Ascending aorta (tissue), 2 donors: ENCODE measurements at regions not wholly inside any gene's neighbourhood (a gene's known extent, or its start where the extent isn't known, plus 50 kb on each side); places are given as distances from the start of the nearest gene placed in this dataset.
A peak's percentile ranks its signal among the peaks of the same experiment; 100 is the strongest.

ENCODE experiments used
- DNase-seq, 2 donors: peaks; one replicate each; pipeline ENCODE4 v3.0.0-alpha.2; 2019; ENCODE audit warnings: low spot score in 2 of 2
- H3K27ac ChIP-seq, 2 donors: fragments of 200-600 bp; sonication (generic); one replicate each; pipeline ENCODE4 v1.5.1; 2016 to 2017; ENCODE audit warnings: mild to moderate bottlenecking in 1 of 2
- H3K27me3 ChIP-seq: fragments of 200-600 bp; sonication (generic); one replicate; pipeline ENCODE4 v1.5.1; 2017
- H3K36me3 ChIP-seq, 2 donors: fragments of 200-600 bp; sonication (generic); one replicate each; pipeline ENCODE4 v1.5.1; 2016
- H3K4me1 ChIP-seq, 2 donors: fragments of 200-600 bp; sonication (generic); one replicate each; pipeline ENCODE4 v1.5.1; 2016 to 2017; ENCODE audit warnings: mild to moderate bottlenecking in 1 of 2
- H3K4me3 ChIP-seq, 2 donors: fragments of 200-600 bp; sonication (generic); one replicate each; pipeline ENCODE4 v1.5.1; 2016 to 2017; ENCODE audit warnings: mild to moderate bottlenecking in 1 of 2
- H3K9me3 ChIP-seq, 2 donors: fragments of 200-600 bp; sonication (generic); one replicate each; pipeline ENCODE4 v1.5.1; 2016
- intact Hi-C: fragments of 100-400 bp; cut with DNase I; formaldehyde crosslinking; loops from one replicate; pipeline ENCODE4 v1.15.1; 2023
- TF ChIP-seq, protein P1 (sequence below), 3 experiments: fragments of 200-600 bp in 2 of 3; fragments of 450-650 bp in 1 of 3; sonication (generic) in 2 of 3; IDR thresholded peaks; one replicate each; pipeline ENCODE4 v1.5.1; 2016 to 2019; ENCODE audit warnings: antibody characterized with exemption in 3 of 3, mild to moderate bottlenecking in 1 of 3, moderate library complexity in 1 of 3

DNA sequence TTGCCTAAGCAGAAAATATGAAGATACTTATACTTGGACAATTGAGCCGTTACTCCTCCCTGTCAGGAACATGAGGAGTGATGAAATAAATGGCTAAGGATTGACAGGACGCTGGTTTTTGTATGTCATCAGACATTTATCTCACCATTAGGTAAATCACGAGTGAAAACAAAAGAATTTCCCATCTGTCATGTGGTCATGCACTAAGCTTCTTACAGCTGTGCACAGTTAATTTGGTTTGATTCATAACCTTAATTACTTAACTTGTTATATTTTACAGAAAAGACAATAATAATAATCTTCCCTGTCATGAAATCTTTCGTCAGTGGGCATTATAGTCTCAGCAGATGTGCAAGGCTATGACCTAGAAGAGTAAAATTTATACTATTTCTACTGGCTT lies 266.5 kb downstream of the HGF start:
- no peak overlapping the region for H3K27ac ChIP-seq
- no peaks in the 10 kb centered on the region for H3K9me3 ChIP-seq
- no peaks in the 10 kb centered on the region for H3K27me3 ChIP-seq
- intact Hi-C loops: no loop called here
- no peak for DNase-seq
- TF ChIP-seq, protein P1, sequence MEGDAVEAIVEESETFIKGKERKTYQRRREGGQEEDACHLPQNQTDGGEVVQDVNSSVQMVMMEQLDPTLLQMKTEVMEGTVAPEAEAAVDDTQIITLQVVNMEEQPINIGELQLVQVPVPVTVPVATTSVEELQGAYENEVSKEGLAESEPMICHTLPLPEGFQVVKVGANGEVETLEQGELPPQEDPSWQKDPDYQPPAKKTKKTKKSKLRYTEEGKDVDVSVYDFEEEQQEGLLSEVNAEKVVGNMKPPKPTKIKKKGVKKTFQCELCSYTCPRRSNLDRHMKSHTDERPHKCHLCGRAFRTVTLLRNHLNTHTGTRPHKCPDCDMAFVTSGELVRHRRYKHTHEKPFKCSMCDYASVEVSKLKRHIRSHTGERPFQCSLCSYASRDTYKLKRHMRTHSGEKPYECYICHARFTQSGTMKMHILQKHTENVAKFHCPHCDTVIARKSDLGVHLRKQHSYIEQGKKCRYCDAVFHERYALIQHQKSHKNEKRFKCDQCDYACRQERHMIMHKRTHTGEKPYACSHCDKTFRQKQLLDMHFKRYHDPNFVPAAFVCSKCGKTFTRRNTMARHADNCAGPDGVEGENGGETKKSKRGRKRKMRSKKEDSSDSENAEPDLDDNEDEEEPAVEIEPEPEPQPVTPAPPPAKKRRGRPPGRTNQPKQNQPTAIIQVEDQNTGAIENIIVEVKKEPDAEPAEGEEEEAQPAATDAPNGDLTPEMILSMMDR (IDR thresholded peaks at IDR 0.05): no peak
- H3K4me1 ChIP-seq: peaks cover 0 to 4% of the 10 kb centered on the region in 2 donors
- H3K4me3 ChIP-seq: no peak overlapping the region
- H3K36me3 ChIP-seq: no peaks in the 10 kb centered on the region

DNA sequence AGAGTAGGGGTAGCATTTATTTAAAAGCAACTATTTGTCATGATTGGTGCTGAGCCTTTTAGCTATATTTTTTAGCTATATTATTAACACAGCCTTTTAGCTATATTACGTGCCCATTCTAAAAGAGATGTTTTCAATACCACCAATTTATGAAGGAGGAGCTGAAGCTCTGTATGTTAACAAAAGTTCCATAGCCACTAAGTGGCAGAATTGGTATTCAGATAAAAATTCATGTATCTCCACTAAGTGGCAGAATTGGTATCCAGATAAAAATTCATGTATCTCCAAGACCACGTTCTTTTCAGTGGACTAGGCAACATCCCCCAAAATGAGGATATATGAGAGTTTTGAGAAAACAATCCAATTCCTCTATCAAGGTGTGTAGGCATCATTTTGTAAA lies 268.6 kb downstream of the HGF start:
- Histone ChIP-seq H3K36me3 (no peaks in the 10 kb centered on the region), H3K9me3 (no peaks in the 10 kb centered on the region), H3K4me1 (peaks cover 0 to 4% of the 10 kb centered on the region in 2 donors), H3K27me3 (no peaks in the 10 kb centered on the region), H3K4me3 (no peak overlapping the region), H3K27ac (no peak overlapping the region)
- TF ChIP-seq, protein P1 (IDR thresholded peaks at IDR 0.05): peak in 1 of 3 experiments; percentile 37
- DNase-seq: no peak
- intact Hi-C loops: no loop called here

DNA sequence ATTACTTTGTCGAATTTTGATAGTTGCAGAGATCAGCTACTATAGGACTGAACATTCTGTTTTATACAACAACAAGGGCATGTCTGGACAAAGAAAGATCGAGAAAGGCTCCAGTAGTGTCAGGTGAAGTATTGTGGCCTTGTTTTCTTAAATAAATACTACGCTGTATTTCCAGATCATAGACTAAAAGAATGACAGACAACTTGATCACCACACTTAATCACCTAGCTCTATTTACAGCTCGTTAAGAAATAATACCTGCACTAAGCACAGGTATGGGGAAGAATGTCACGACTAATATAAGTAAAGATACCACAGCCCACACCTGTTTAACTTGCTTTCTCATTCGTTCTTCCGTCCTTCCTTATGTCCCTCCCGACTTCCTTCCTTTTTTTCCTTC lies 269.2 kb downstream of the HGF start:
- TF ChIP-seq, protein P1 (IDR thresholded peaks at IDR 0.05): no peak
- Histone ChIP-seq H3K27ac (no peak overlapping the region), H3K27me3 (no peaks in the 10 kb centered on the region), H3K4me1 (peaks cover 0 to 4% of the 10 kb centered on the region in 2 donors), H3K36me3 (no peaks in the 10 kb centered on the region), H3K4me3 (no peak overlapping the region), H3K9me3 (no peaks in the 10 kb centered on the region)
- DNase-seq: no peak
- intact Hi-C loops: no loop called here

DNA sequence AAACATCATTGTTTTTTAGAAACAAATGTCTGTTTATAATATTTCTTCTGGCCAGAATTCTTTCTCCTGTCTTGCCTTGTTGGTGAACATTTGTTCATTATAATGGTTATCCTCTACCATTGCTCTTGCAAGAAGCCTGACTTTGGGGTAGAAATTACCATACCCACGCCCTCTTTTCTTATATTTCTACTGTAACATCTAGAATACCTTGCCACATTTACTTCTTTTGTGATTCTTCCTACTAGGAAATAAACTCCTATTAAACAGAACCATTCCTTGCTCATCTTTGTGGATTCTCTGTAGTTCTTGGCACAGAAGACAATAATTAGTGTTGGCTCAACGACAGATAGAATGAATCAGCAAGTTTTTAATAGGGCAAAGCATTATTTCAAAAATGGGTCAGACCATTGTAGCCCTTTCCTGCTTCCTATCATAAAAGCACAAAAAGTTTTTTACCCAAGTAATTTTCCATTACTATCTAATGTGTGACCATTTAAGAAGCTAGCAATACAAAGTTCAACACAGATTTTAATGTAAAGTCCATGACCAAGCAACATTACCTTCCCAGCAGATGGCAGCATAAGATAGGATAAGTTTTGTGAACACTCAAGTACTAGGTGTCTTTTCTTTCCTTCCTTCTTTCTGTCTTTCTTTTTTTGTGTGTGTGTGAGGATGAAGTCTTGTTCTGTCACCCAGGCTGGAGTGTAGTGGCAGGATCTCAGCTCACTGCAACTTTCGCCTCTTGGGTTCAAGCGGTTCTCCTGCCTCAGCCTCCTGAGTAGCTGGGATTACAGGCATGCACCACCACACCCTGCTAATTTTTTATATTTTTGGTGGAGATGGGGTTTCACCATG lies 270.4 kb downstream of the HGF start:
- no peaks in the 10 kb centered on the region for H3K27me3 ChIP-seq
- no peak for DNase-seq
- H3K27ac ChIP-seq: no peak overlapping the region
- no peaks in the 10 kb centered on the region for H3K9me3 ChIP-seq
- H3K36me3 ChIP-seq: no peaks in the 10 kb centered on the region
- intact Hi-C loops: loop anchor here (2.0 to 5.0 kb wide), 3 partner anchors 217 to 518 kb away; no protein-coding TSS in a partner anchor
- H3K4me3 ChIP-seq: no peak overlapping the region
- TF ChIP-seq, protein P1 (IDR thresholded peaks at IDR 0.05): peak; percentile 52 to 68 (median 59)
- H3K4me1 ChIP-seq: peaks cover 0 to 4% of the 10 kb centered on the region in 2 donors

DNA sequence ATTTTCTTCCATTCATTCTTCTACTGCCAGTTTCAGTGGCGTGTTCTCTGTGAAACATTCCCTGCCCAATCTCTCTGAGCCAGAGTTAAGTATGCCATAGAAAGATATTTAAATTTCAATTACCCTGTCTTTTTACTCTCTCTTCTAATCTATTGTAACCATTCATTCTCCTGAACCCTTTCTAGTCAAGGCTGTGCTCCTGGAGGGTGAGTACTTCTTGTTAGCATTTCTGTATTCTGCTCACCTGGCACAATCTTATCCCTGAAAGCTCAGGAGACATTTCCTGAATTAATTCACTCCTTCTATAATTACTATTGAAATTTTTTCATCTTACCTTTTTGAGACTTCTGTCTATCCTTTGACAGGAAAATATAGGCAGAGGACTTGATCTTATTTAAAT lies 271.7 kb downstream of the HGF start:
- Histone ChIP-seq H3K36me3 (no peaks in the 10 kb centered on the region), H3K9me3 (no peaks in the 10 kb centered on the region), H3K4me1 (peaks cover 0 to 4% of the 10 kb centered on the region in 2 donors), H3K27me3 (no peaks in the 10 kb centered on the region), H3K27ac (no peak overlapping the region), H3K4me3 (no peak overlapping the region)
- intact Hi-C loops: loop anchor here (2.0 to 5.0 kb wide), 3 partner anchors 219 to 519 kb away; no protein-coding TSS in a partner anchor
- TF ChIP-seq, protein P1 (IDR thresholded peaks at IDR 0.05): no peak
- no peak for DNase-seq
